Activated CD8-positive, alpha-beta memory T cell treated with anti-CD3 and anti-CD28 coated beads, Interleukin-2, amount 50 U/mL, for 24 hours (primary cell): ENCODE measurements at regions not wholly inside any gene's neighbourhood (a gene's known extent, or its start where the extent isn't known, plus 50 kb on each side); places are given as distances from the start of the nearest gene placed in this dataset.

Experiments used
- DNase-seq: peaks from one replicate; pipeline ENCODE4 v3.0.0-alpha.2; 2020; ENCODE audit errors: extremely low read depth

GRCh38 chr4:67122029-67122428 is 423.3 kb downstream of the CENPC start:
- DNase-seq, result no peak

- no peak for DNase-seq
Measured at GRCh38 chr4:67120369-67120768, 424.9 kb downstream of the CENPC start.

DNA sequence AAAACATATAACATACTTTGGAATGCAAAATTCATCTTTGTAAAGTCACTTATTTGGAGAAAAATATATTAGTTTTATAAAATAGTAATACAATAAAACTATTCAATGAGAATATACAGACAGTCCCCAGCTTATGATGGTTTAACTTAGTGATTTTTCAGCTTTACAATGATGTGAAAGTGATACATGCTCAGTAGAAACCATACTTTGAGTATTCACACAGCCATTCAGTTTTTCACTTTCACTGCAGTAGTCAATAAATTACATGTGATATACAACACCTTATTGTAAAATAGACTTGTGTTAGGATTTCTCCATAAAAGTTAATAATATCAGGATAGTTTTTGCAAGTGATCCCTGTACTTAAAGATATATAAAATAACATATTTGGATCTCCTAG is 436.0 kb downstream of the CENPC start:
- no peak for DNase-seq

DNA sequence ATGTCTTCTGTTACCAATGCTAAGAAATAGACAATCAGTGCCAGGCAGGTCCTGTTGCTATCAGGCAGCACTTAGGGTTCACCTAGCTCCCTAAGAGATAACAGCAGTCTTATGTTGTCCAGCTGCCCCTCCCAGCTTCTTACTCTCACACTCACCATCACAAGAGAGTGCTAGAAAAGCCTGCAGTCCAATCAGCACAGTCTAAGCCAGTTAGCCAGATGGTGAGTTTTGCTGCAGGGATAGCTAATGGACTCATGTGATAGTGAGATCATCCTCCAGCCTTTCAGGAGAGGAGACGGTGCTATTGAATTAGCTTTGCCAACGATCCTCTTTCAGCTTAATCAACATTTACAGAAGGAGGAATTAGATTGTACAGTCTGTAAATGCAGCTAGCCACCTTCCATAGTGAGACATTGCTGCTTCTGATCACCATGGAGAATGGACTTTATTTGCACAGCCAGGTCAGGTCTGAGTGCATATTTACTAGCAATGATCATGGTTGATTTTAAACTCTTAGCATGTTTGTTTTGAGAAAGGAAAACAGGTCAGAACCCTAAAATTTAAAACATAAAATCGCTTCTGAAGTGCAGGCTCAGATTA is 438.3 kb downstream of the CENPC start:
- no peak for DNase-seq

DNA sequence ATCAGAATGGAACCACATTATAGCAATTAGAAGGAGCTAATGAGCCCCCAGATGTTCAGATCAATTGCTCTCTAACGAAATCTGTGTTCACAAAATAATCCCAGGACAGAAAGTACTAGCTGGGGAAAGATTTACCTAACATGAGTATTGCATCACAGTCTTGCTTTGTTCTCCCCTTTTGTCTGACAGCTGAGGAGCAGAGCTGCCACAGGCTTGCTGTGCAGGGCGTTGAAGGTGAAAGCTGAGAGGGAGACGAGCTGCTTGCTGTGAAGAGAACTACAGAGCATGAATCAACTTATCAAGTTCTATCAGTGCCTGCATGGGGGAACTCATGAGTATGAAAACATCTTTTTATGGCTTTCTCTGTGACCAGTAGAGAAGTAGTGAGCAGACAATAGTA is 441.2 kb downstream of the CENPC start:
- DNase-seq, result no peak

GRCh38 chr4:67103001-67103747 is 442.1 kb downstream of the CENPC start:
- DNase-seq, result no peak

- DNase-seq, result no peak
Measured at GRCh38 chr4:67101612-67102011, 443.7 kb downstream of the CENPC start.

DNA sequence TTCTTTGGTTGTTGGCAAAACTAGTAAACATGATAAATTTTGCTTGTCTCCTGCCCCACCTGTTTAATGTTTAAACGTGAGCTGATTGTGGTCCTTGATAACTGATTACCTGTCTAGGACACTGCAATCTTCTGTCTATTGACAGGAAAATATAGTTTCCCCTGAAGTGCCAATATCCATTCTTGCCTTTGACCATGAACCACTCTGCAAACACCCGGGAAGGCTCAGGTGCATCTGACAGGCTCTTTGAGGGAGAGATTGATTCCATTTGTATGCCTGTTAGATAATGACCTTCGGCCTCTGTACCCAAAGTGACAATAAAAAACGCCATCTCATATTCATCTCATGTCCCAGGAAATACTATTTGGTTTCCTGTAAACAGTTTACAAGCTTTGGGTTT is 453.0 kb downstream of the CENPC start:
- no peak for DNase-seq

DNA sequence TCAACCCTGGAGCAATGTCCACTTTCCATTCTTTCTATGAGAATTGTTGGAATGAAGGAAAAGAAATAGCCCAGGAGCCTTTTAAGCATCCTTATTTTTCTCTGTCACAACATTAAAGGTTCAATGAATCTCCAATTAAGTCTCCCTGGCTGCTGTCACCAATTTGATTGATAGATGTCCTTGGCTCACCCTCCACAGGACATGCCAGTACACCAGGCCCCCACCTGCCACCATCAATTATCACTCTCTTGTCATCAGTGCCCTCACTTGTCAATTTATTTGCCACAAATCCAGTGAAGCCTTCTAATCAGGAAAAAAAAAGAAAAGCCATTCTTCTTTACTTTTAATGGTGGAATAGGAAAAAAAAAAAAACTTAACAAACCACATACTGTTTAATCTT is 453.6 kb downstream of the CENPC start:
- no peak for DNase-seq

- no peak for DNase-seq
Measured at GRCh38 chr4:67087897-67088296, 457.4 kb downstream of the CENPC start.

GRCh38 chr4:67084783-67085182 is 460.5 kb downstream of the CENPC start:
- no peak for DNase-seq

- no peak for DNase-seq
Measured at GRCh38 chr4:67083496-67083895, 461.8 kb downstream of the CENPC start.

DNA sequence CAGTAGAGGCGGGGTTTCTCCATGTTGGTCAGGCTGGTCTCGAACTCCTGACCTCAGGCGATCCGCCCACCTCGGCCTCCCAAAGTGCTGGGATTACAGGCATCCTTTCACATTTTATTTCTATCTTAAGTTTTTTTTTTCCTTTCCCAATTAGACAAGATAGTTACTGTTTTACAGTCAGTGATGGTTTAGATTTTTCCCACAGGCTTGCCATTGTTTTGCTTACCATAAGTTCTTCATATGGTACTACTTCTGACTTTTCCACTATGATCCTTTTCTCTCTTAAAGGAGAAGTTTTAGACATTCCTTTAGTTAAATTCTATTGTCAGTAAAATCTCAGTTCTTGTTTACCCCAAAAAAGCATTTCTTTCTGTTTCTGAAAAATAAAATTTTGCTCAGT is 462.6 kb downstream of the CENPC start:
- DNase-seq, result no peak

GRCh38 chr4:67080046-67080557 is 465.2 kb downstream of the CENPC start:
- DNase-seq, result no peak

DNA sequence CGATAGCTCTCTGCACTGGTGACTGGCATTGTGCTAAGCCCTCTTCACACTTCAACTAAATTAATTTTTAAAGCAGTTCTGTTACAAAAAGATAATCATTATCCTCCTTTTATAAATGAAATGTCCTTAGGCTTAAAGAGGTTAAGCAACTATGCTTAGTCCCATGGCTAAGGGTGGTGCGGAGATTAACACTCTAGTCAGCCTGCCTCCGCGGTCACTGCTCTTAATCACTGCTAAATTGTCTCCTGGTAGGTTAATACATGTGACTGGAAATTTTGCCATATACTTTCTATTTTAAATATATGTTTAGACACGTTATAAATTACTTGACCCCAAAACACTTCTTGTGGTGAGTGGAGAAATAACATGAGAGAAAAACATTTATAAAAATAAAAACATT is 473.7 kb downstream of the CENPC start:
- no peak for DNase-seq

- DNase-seq, result no peak
Measured at GRCh38 chr4:67055319-67055718, 490.0 kb downstream of the CENPC start.

GRCh38 chr4:67054896-67055295 is 490.4 kb downstream of the CENPC start:
- no peak for DNase-seq

- DNase-seq, result no peak
Measured at GRCh38 chr4:67052814-67053675, 492.3 kb downstream of the CENPC start.

DNA sequence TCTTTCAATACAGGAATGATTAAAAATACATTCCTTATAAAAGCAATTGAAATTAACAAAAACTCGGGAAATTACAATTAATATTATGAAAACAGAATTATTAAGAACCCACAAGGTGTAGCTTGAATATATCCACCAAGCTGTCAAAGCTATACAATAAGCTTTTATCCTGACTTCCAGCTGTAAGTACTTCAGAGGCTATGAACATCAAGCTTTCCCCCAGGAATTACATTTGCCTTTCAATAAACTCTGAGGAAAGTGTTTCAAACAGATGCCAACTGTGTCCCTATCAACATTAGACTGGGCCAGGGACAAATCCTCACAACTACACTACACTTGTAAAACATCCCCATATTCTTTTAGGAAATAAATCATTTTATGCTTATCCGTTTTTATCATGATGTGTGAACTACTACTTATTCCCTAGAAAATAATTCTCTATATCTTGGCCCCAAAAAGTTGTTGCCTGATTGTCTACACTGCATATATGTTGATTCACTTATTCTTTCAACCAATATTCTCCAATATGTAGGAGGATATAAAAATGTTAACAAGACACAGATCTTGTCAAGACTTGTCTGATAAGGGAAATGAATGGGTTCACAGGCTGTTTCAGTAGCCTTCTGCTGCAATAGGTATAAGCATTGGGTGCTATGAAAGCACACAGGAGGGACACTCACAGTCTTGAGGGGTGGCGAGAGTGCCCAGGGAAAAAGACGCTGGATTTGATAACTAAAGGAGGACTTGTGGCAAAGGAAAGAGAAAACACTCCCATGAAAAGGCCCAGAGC is 494.1 kb downstream of the CENPC start:
- DNase-seq, result no peak

- DNase-seq, result no peak
Measured at GRCh38 chr4:67049446-67049845, 495.9 kb downstream of the CENPC start.

DNA sequence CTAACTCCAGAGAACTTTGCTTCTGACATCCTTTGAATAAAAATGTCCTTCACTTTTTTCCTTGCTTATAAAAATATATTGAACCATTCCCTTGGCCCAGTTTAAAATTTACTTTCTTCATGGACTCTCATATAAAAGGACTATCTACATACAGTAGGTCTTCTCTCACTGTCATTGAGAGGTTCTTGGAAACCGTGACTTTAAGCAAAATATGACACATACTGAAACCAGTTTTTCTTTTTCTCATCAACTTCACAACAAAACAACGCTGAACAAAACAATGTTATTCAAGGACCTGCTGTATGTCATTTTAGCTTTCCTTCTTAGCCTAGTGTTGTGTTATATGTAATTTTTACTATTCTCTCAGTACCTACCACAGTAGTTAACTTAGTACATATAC is 496.8 kb downstream of the CENPC start:
- DNase-seq, result no peak

DNA sequence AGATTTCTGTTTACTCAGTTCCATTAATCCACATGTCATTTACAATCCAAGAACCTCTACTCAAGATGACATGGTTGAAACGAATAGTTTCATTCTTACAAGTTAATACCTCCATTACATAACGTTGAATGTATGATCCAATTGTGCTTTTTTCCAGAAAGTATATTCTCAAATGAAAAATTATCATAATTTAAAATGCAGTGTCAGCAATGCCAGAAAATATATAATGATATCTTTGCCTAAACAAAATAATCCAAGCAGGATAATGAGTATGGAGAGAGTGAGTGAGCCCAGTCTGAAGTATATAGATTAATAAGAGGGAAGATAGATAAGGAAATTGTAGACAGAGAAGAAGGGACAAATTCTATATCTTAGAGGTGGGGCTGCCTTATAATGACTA is 505.0 kb downstream of the CENPC start:
- DNase-seq, result no peak
